ENCODE measurements at regions not wholly inside any gene's neighbourhood (a gene's known extent, or its start where the extent isn't known, plus 50 kb on each side); places are given as distances from the start of the nearest gene placed in this dataset.

DNA sequence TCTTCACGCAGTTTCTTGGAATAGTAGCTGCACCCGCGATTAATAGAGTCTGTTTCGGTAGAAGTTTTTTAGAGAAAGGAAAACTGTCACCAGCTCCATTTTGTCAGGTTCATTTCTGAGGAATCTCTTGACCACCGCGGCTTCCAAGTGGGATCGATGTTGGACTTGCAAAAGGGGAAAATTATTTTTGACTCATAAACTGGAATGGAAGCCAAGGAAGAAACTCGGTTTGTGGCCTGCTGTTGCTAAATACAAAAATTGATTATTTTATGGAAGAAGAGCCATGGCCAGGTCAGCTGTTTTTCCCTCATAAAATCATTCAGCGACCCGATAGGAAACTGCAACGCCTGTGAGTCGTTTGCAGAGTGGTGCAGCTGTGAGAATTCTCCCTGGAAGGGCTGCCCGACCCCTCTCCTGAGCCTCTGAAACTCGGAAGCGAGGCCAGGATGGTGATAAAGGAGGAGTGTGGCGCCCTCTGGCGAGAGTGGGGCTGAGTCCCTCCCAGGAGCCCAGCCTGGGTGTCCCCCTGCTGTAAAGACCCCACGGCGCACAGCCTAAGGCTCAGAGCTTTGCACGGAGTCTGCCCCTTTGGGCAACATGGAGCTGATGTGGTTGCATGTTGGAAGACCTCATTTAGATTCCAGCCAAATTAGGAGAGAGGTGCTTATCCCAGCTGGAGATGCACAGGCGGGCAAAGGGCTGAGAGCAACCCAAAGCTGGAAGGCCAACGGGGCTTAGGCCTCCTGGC is 83.6 kb upstream of the SLC25A33 start:
- peaks cover 6% of the 10 kb centered on the region for H3K27me3 Mint-ChIP-seq (ENCODE audit: unreplicated experiment)
- peak overlapping the region; percentile 41 for H3K4me3 Mint-ChIP-seq (ENCODE audit: unreplicated experiment)
- H3K36me3 Mint-ChIP-seq (ENCODE audit: unreplicated experiment) = no peaks in the 10 kb centered on the region
- H3K4me1 Mint-ChIP-seq (ENCODE audit: low read depth, unreplicated experiment) = peaks cover 29% of the 10 kb centered on the region
- DNase-seq = peak; percentile 88
- H3K9me3 Mint-ChIP-seq (ENCODE audit: unreplicated experiment) = peaks cover 7% of the 10 kb centered on the region
- H3K27ac Mint-ChIP-seq (ENCODE audit: unreplicated experiment) = peak overlapping the region; percentile 8
- TF ChIP-seq, protein P1, sequence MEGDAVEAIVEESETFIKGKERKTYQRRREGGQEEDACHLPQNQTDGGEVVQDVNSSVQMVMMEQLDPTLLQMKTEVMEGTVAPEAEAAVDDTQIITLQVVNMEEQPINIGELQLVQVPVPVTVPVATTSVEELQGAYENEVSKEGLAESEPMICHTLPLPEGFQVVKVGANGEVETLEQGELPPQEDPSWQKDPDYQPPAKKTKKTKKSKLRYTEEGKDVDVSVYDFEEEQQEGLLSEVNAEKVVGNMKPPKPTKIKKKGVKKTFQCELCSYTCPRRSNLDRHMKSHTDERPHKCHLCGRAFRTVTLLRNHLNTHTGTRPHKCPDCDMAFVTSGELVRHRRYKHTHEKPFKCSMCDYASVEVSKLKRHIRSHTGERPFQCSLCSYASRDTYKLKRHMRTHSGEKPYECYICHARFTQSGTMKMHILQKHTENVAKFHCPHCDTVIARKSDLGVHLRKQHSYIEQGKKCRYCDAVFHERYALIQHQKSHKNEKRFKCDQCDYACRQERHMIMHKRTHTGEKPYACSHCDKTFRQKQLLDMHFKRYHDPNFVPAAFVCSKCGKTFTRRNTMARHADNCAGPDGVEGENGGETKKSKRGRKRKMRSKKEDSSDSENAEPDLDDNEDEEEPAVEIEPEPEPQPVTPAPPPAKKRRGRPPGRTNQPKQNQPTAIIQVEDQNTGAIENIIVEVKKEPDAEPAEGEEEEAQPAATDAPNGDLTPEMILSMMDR (IDR thresholded peaks at IDR 0.05; ENCODE audit: partially characterized antibody, unreplicated experiment) = peak; percentile 69

DNA sequence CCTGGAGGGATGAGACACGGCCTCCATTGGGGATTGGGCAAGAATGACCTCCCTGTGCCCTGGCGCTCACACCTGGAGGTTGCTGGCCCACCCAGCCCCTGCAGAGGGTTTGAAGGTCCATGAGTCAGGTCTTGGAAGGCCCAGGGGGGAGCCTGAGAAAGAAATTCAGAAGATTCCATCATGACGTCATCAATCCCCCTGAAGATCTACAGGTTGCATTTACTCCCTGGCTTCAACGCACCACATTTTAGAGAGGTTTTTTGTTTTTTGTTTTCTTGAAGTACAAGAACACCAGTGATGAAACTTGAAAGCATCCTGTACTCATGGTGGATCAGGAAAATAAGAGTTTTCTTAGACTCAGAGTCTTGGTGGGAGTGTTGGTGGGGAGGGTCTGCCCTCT is 82.4 kb upstream of the SLC25A33 start:
- no peak overlapping the region for H3K4me3 Mint-ChIP-seq (ENCODE audit: unreplicated experiment)
- H3K4me1 Mint-ChIP-seq (ENCODE audit: low read depth, unreplicated experiment) = peaks cover 25% of the 10 kb centered on the region
- H3K27me3 Mint-ChIP-seq (ENCODE audit: unreplicated experiment) = peaks cover 6% of the 10 kb centered on the region
- H3K9me3 Mint-ChIP-seq (ENCODE audit: unreplicated experiment) = peaks cover 7% of the 10 kb centered on the region
- H3K27ac Mint-ChIP-seq (ENCODE audit: unreplicated experiment) = no peak overlapping the region
- H3K36me3 Mint-ChIP-seq (ENCODE audit: unreplicated experiment) = no peaks in the 10 kb centered on the region
- no peak for DNase-seq
- TF ChIP-seq, protein P1 (IDR thresholded peaks at IDR 0.05; ENCODE audit: partially characterized antibody, unreplicated experiment) = no peak

DNA sequence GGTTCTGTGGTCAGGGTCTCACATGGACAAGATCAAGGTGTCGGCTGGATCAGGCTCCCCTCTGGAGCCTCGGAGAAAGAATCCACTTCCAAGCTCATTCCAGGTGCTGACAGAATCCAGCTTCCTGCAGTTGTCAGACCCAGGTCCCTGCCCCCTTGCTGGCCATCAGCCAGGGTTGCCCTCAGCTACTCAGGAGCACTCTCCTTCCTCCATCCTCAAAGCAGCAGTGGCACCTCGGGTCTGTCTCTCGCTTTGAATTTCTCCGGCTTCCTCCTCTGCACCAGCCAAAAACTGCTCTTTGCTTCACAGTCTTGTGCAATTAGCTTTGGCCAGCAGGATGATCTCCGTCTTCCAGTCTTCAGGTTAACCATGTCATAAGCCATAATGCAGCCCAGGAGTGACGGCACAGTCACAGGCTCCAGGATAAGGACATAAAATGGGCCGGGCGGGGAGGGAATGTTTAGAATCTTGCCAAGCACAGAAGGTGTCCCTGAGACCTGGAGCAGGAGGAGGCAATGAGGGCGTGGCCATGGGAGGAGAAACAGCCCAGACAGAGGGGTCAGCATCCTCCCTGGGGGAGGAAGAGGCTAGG is 79.4 kb upstream of the SLC25A33 start:
- no peaks in the 10 kb centered on the region for H3K27me3 Mint-ChIP-seq (ENCODE audit: unreplicated experiment)
- peaks cover under 1% of the 10 kb centered on the region for H3K9me3 Mint-ChIP-seq (ENCODE audit: unreplicated experiment)
- TF ChIP-seq, protein P1 (IDR thresholded peaks at IDR 0.05; ENCODE audit: partially characterized antibody, unreplicated experiment) = no peak
- H3K27ac Mint-ChIP-seq (ENCODE audit: unreplicated experiment) = no peak overlapping the region
- no peaks in the 10 kb centered on the region for H3K36me3 Mint-ChIP-seq (ENCODE audit: unreplicated experiment)
- H3K4me3 Mint-ChIP-seq (ENCODE audit: unreplicated experiment) = no peak overlapping the region
- no peak for DNase-seq
- H3K4me1 Mint-ChIP-seq (ENCODE audit: low read depth, unreplicated experiment) = no peaks in the 10 kb centered on the region

DNA sequence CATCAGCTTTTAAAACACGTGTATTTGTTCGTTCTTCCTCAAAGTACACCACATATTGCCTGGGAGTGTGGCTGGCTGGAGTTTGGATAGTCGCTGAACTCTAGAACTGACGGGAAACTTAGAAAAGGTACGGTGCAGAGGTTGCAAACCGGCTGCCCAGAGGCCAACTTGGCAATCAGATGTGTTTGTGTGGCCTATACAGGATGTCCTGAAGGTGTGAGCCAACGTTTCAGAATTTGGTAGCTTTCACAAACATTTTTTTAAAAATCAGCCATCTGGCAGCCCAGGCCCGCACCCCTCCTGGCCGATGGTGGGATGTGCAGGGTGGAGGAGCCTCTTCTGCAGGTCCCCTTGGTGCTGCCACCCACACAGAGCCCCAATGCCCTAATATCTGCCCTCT is 73.6 kb upstream of the SLC25A33 start:
- H3K9me3 Mint-ChIP-seq (ENCODE audit: unreplicated experiment) = peaks cover 4% of the 10 kb centered on the region

More for the DNA sequence above, 73.6 kb upstream of the SLC25A33 start:
- Mint-ChIP-seq H3K36me3 (ENCODE audit: unreplicated experiment) (no peaks in the 10 kb centered on the region), H3K4me3 (ENCODE audit: unreplicated experiment) (no peak overlapping the region), H3K27me3 (ENCODE audit: unreplicated experiment) (peaks cover 2% of the 10 kb centered on the region), H3K27ac (ENCODE audit: unreplicated experiment) (no peak overlapping the region), H3K4me1 (ENCODE audit: low read depth, unreplicated experiment) (peaks cover 2% of the 10 kb centered on the region)
- TF ChIP-seq, protein P1 (IDR thresholded peaks at IDR 0.05; ENCODE audit: partially characterized antibody, unreplicated experiment) = no peak
- DNase-seq = no peak
